Thoracic aorta (tissue), 2 donors: ENCODE measurements at regions not wholly inside any gene's neighbourhood (a gene's known extent, or its start where the extent isn't known, plus 50 kb on each side); places are given as distances from the start of the nearest gene placed in this dataset.

Experiments used
- ATAC-seq: fragments of 150-250 bp; one replicate; pipeline ENCODE4 v1.8.0; 2017; ENCODE audit warnings: low read depth; ENCODE audit not compliant: insufficient number of reproducible peaks, low FRiP score
- DNase-seq: peaks from one replicate; pipeline ENCODE4 v3.0.0-alpha.2; 2020; ENCODE audit warnings: low spot score
- H3K27ac ChIP-seq, 2 donors: fragments of 200-600 bp; sonication (generic); 1 replicate in 1 of 2; 2 replicates in 1 of 2; pipeline ENCODE4 v1.5.1; 2016; ENCODE audit warnings: mild to moderate bottlenecking in 2 of 2, moderate library complexity in 2 of 2
- H3K27me3 ChIP-seq: fragments of 200-600 bp; sonication (generic); replicated peaks from 2 replicates; pipeline ENCODE4 v1.6.0; 2016; ENCODE audit warnings: mild to moderate bottlenecking; ENCODE audit not compliant: insufficient read depth
- H3K36me3 ChIP-seq: fragments of 200-600 bp; sonication (generic); one replicate; pipeline ENCODE4 v1.5.1; 2016
- H3K4me1 ChIP-seq, 2 donors: fragments of 200-600 bp; sonication (generic); 1 replicate in 1 of 2; 2 replicates in 1 of 2; pipeline versions ENCODE4 v1.5.1 to v1.6.0; 2016; ENCODE audit warnings: low read depth in 2 of 2, mild to moderate bottlenecking in 1 of 2; ENCODE audit not compliant: control insufficient read depth in 1 of 2
- H3K4me3 ChIP-seq: fragments of 200-600 bp; sonication (generic); 2 replicates; pipeline ENCODE4 v1.5.1; 2016; ENCODE audit warnings: mild to moderate bottlenecking
- H3K9me3 ChIP-seq: fragments of 200-600 bp; sonication (generic); 2 replicates; pipeline ENCODE4 v1.5.1; 2016
- CTCF ChIP-seq: fragments of 200-600 bp; sonication (generic); IDR thresholded peaks from one replicate; pipeline ENCODE4 v1.5.1; 2019; ENCODE audit warnings: antibody characterized with exemption

GRCh38 chr7:35512716-35513115, 182.2 kb downstream of the HERPUD2 start:
- H3K4me1 ChIP-seq: no peaks in the 10 kb centered on the region
- H3K27ac ChIP-seq: no peak overlapping the region
- TF ChIP-seq CTCF: no peak
- H3K36me3 ChIP-seq: no peaks in the 10 kb centered on the region
- no peak for ATAC-seq
- DNase-seq: no peak
- no peak overlapping the region for H3K4me3 ChIP-seq
- no peaks in the 10 kb centered on the region for H3K27me3 ChIP-seq
- no peaks in the 10 kb centered on the region for H3K9me3 ChIP-seq

GRCh38 chr7:35508623-35509400, 186.1 kb downstream of the HERPUD2 start:
- no peaks in the 10 kb centered on the region for H3K36me3 ChIP-seq
- H3K9me3 ChIP-seq: no peaks in the 10 kb centered on the region
- no peaks in the 10 kb centered on the region for H3K27me3 ChIP-seq
- TF ChIP-seq CTCF: no peak
- H3K4me1 ChIP-seq: no peaks in the 10 kb centered on the region
- DNase-seq: no peak
- H3K27ac ChIP-seq: no peak overlapping the region
- no peak for ATAC-seq
- H3K4me3 ChIP-seq: no peak overlapping the region

GRCh38 chr7:35505066-35505465, 189.9 kb downstream of the HERPUD2 start:
- H3K4me3 ChIP-seq: no peak overlapping the region
- no peaks in the 10 kb centered on the region for H3K27me3 ChIP-seq
- no peaks in the 10 kb centered on the region for H3K4me1 ChIP-seq
- DNase-seq: no peak
- no peak overlapping the region for H3K27ac ChIP-seq
- no peak for ATAC-seq
- no peak for TF ChIP-seq CTCF
- H3K36me3 ChIP-seq: no peaks in the 10 kb centered on the region
- H3K9me3 ChIP-seq: no peaks in the 10 kb centered on the region

GRCh38 chr7:35504365-35504764, 190.6 kb downstream of the HERPUD2 start:
- no peaks in the 10 kb centered on the region for H3K9me3 ChIP-seq
- H3K4me3 ChIP-seq: no peak overlapping the region
- ATAC-seq: no peak
- no peaks in the 10 kb centered on the region for H3K27me3 ChIP-seq
- DNase-seq: no peak
- H3K36me3 ChIP-seq: no peaks in the 10 kb centered on the region
- H3K4me1 ChIP-seq: no peaks in the 10 kb centered on the region
- no peak overlapping the region for H3K27ac ChIP-seq
- no peak for TF ChIP-seq CTCF

- no peak for TF ChIP-seq CTCF
- Histone ChIP-seq H3K27ac (no peak overlapping the region), H3K9me3 (no peaks in the 10 kb centered on the region), H3K27me3 (no peaks in the 10 kb centered on the region), H3K36me3 (no peaks in the 10 kb centered on the region), H3K4me3 (no peak overlapping the region), H3K4me1 (no peaks in the 10 kb centered on the region)
- ATAC-seq (no peak), DNase-seq (no peak)
Measured at GRCh38 chr7:35501681-35502080, 193.3 kb downstream of the HERPUD2 start.
